H9 (cell line): ENCODE measurements at regions not wholly inside any gene's neighbourhood (a gene's known extent, or its start where the extent isn't known, plus 50 kb on each side); places are given as distances from the start of the nearest gene placed in this dataset.
A peak's percentile ranks its signal among the peaks of the same experiment; 100 is the strongest.

Source experiments
- DNase-seq: peaks from one replicate; pipeline ENCODE4 v3.0.0-alpha.2; 2017
- H2AFZ ChIP-seq: one replicate; pipeline ENCODE4 v1.6.1; 2013; ENCODE audit warnings: mild to moderate bottlenecking, low read length, control low read depth, moderate library complexity
- H2AK5ac ChIP-seq: 2 replicates; pipeline ENCODE4 v1.6.1; 2013; ENCODE audit warnings: low read length, control low read depth, mixed read lengths; ENCODE audit not compliant: insufficient read length
- H2BK120ac ChIP-seq: one replicate; pipeline ENCODE4 v1.6.1; 2013; ENCODE audit warnings: low read depth, mild to moderate bottlenecking, low read length, control low read depth, inconsistent platforms; ENCODE audit not compliant: poor library complexity, severe bottlenecking
- H2BK12ac ChIP-seq: 2 replicates; pipeline ENCODE4 v1.6.1; 2013; ENCODE audit warnings: low read length, control low read depth, mixed read lengths, low read depth; ENCODE audit not compliant: insufficient read length
- H2BK15ac ChIP-seq: 2 replicates; pipeline ENCODE4 v1.6.1; 2013; ENCODE audit warnings: low read depth, low read length, control low read depth
- H2BK20ac ChIP-seq: one replicate; pipeline ENCODE4 v1.6.1; 2013; ENCODE audit warnings: low read depth, mild to moderate bottlenecking, low read length, control low read depth, inconsistent platforms; ENCODE audit not compliant: poor library complexity, severe bottlenecking
- H2BK5ac ChIP-seq: 2 replicates; pipeline ENCODE4 v1.6.1; 2013; ENCODE audit warnings: low read length, control low read depth, mixed read lengths; ENCODE audit not compliant: insufficient read length
- H3K14ac ChIP-seq: 2 replicates; pipeline ENCODE4 v1.6.1; 2013; ENCODE audit warnings: low read length, control low read depth; ENCODE audit not compliant: insufficient read depth
- H3K18ac ChIP-seq: 2 replicates; pipeline ENCODE4 v1.6.1; 2013; ENCODE audit warnings: low read depth, mild to moderate bottlenecking, mixed read lengths, low read length, control low read depth; ENCODE audit not compliant: insufficient read length
- H3K23ac ChIP-seq: 2 replicates; pipeline ENCODE4 v1.6.1; 2013; ENCODE audit warnings: low read length, control low read depth, mixed read lengths, low read depth; ENCODE audit not compliant: insufficient read length
- H3K23me2 ChIP-seq: 2 replicates; pipeline ENCODE4 v1.6.1; 2013; ENCODE audit warnings: low read depth, mild to moderate bottlenecking, mixed read lengths, low read length, control low read depth; ENCODE audit not compliant: insufficient read length, poor library complexity, severe bottlenecking
- H3K27ac ChIP-seq: 2 replicates; pipeline ENCODE4 v1.5.1; 2013; ENCODE audit warnings: low read length, control low read depth, mixed read lengths, low read depth; ENCODE audit not compliant: insufficient read length
- H3K27me3 ChIP-seq: 2 replicates; pipeline ENCODE4 v1.6.1; 2013; ENCODE audit warnings: low read length, control low read depth, inconsistent platforms; ENCODE audit not compliant: insufficient read depth
- H3K4ac ChIP-seq: 2 replicates; pipeline ENCODE4 v1.6.1; 2013; ENCODE audit warnings: low read depth, mild to moderate bottlenecking, control low read depth, inconsistent platforms, low read length, moderate library complexity
- H3K4me1 ChIP-seq: 2 replicates; pipeline ENCODE4 v1.6.1; 2013; ENCODE audit warnings: low read length, control low read depth, inconsistent platforms; ENCODE audit not compliant: insufficient read depth
- H3K4me2 ChIP-seq: 2 replicates; pipeline ENCODE4 v1.6.1; 2013; ENCODE audit warnings: low read length, control low read depth, mixed read lengths; ENCODE audit not compliant: insufficient read length, insufficient read depth
- H3K56ac ChIP-seq: 2 replicates; pipeline ENCODE4 v1.6.1; 2013; ENCODE audit warnings: low read depth, mild to moderate bottlenecking, mixed read lengths, low read length, control low read depth; ENCODE audit not compliant: insufficient read length
- H3K79me1 ChIP-seq: 2 replicates; pipeline ENCODE4 v1.6.1; 2013; ENCODE audit warnings: low read depth, mild to moderate bottlenecking, moderate library complexity, low read length, control low read depth, inconsistent platforms; ENCODE audit not compliant: insufficient read depth, poor library complexity, severe bottlenecking
- H3K79me2 ChIP-seq: 2 replicates; pipeline ENCODE4 v1.6.1; 2013; ENCODE audit warnings: low read length, control low read depth, inconsistent platforms; ENCODE audit not compliant: insufficient read depth
- H3K9ac ChIP-seq: 2 replicates; pipeline ENCODE4 v1.6.1; 2013; ENCODE audit warnings: low read length, control low read depth, mixed read lengths; ENCODE audit not compliant: insufficient read length; ENCODE audit errors: extremely low read depth
- H3K9me3 ChIP-seq: one replicate; pipeline ENCODE4 v1.6.1; 2013; ENCODE audit warnings: low read depth, low read length, inconsistent platforms; ENCODE audit not compliant: control insufficient read depth
- H3T11ph ChIP-seq: one replicate; pipeline ENCODE4 v1.6.1; 2013; ENCODE audit warnings: mild to moderate bottlenecking, low read length, control low read depth, inconsistent platforms
- H4K20me1 ChIP-seq: one replicate; pipeline ENCODE4 v1.6.1; 2013; ENCODE audit not compliant: control insufficient read depth, insufficient read length, insufficient read depth
- H4K5ac ChIP-seq: 2 replicates; pipeline ENCODE4 v1.6.1; 2013; ENCODE audit warnings: low read depth, mild to moderate bottlenecking, mixed read lengths, low read length, control low read depth; ENCODE audit not compliant: insufficient read length
- H4K8ac ChIP-seq: replicated peaks from 2 replicates; pipeline ENCODE4 v1.6.1; 2013; ENCODE audit warnings: low read length, control low read depth, mixed read lengths, low read depth; ENCODE audit not compliant: insufficient read length
- H4K91ac ChIP-seq: 2 replicates; pipeline ENCODE4 v1.6.1; 2013; ENCODE audit warnings: low read depth, mild to moderate bottlenecking, moderate library complexity, mixed read lengths, low read length, control low read depth; ENCODE audit not compliant: insufficient read length
- H3K27ac Mint-ChIP-seq, 3 experiments: 2 replicates in 2 of 3; 3 replicates in 1 of 3; pipeline ENCODE4 v1.8.0; 2020 to 2021; ENCODE audit warnings: mixed read lengths in 3 of 3, mild to moderate bottlenecking in 1 of 3, moderate library complexity in 1 of 3
- H3K27me3 Mint-ChIP-seq: 2 replicates; pipeline ENCODE4 v1.8.0; 2021; ENCODE audit warnings: low read depth, mild to moderate bottlenecking, moderate library complexity, mixed read lengths
- H3K36me3 Mint-ChIP-seq, 3 experiments: 2 replicates in 2 of 3; 3 replicates in 1 of 3; pipeline ENCODE4 v1.8.0; 2020 to 2021; ENCODE audit warnings: low read depth in 3 of 3, mixed read lengths in 3 of 3; ENCODE audit not compliant: insufficient read depth in 1 of 3
- H3K4me1 Mint-ChIP-seq, 2 experiments: 2 replicates each; pipeline ENCODE4 v1.8.0; 2020; ENCODE audit warnings: mixed read lengths in 2 of 2
- H3K4me3 Mint-ChIP-seq, 2 experiments: 2 replicates in 1 of 2; 3 replicates in 1 of 2; pipeline ENCODE4 v1.8.0; 2020 to 2021; ENCODE audit warnings: mild to moderate bottlenecking in 2 of 2, mixed read lengths in 2 of 2, moderate library complexity in 1 of 2
- H3K9me3 Mint-ChIP-seq, 2 experiments: 2 replicates in 1 of 2; 3 replicates in 1 of 2; pipeline ENCODE4 v1.8.0; 2020; ENCODE audit warnings: mild to moderate bottlenecking in 2 of 2, mixed read lengths in 2 of 2, moderate library complexity in 1 of 2
- WGBS: extraction: QIAGEN DNeasy Blood & Tissue Kit; methylation state at CpG from one replicate; pipeline ENCODE4 v1.1.7; 2013; ENCODE audit warnings: missing lambda C conversion rate, low lambda C conversion rate, mixed read lengths; ENCODE audit not compliant: insufficient read length; ENCODE audit errors: extremely low coverage; 5-methylcytosine and 5-hydroxymethylcytosine counted together
- TF ChIP-seq, protein P1 (sequence below): fragments of 200-600 bp; sonication (generic); conservative IDR thresholded peaks from 3 replicates; pipeline ENCODE4 v1.8.0; 2021; ENCODE audit warnings: antibody characterized with exemption, mild to moderate bottlenecking

- no peaks in the 10 kb centered on the region for H3K79me1 ChIP-seq
- no peak overlapping the region for H2BK120ac ChIP-seq
- no peaks in the 10 kb centered on the region for H3K9me3 Mint-ChIP-seq
- no peak overlapping the region for H3K4ac ChIP-seq
- peak overlapping the region; percentile 66 for H3K14ac ChIP-seq
- H3K27me3 Mint-ChIP-seq, result peaks cover 24% of the 10 kb centered on the region
- no peak overlapping the region for H2BK15ac ChIP-seq
- H4K5ac ChIP-seq, result no peak overlapping the region
- no peak overlapping the region for H2BK5ac ChIP-seq
- H4K91ac ChIP-seq, result no peak overlapping the region
- no peak for DNase-seq
- no peak overlapping the region for H3K27ac Mint-ChIP-seq
- no CpG with 5 or more reads among the region's 16 CpGs for WGBS
- no peak overlapping the region for H3K9ac ChIP-seq
- H3K4me2 ChIP-seq, result no peak overlapping the region
- H4K20me1 ChIP-seq, result no peaks in the 10 kb centered on the region
- H3K27me3 ChIP-seq, result no peaks in the 10 kb centered on the region
- H3K4me1 Mint-ChIP-seq, result 0 out of 4 replicates have a peak, but pooled peaks cover 0 to 3% of the 10 kb centered on the region in 2 experiments
- H3T11ph ChIP-seq, result no peak overlapping the region
- H2AFZ ChIP-seq, result no peak overlapping the region
- no peak overlapping the region for H3K56ac ChIP-seq
- no peak overlapping the region for H2AK5ac ChIP-seq
- no peaks in the 10 kb centered on the region for H3K36me3 Mint-ChIP-seq
- H3K23me2 ChIP-seq, result no peaks in the 10 kb centered on the region
- TF ChIP-seq, protein P1, sequence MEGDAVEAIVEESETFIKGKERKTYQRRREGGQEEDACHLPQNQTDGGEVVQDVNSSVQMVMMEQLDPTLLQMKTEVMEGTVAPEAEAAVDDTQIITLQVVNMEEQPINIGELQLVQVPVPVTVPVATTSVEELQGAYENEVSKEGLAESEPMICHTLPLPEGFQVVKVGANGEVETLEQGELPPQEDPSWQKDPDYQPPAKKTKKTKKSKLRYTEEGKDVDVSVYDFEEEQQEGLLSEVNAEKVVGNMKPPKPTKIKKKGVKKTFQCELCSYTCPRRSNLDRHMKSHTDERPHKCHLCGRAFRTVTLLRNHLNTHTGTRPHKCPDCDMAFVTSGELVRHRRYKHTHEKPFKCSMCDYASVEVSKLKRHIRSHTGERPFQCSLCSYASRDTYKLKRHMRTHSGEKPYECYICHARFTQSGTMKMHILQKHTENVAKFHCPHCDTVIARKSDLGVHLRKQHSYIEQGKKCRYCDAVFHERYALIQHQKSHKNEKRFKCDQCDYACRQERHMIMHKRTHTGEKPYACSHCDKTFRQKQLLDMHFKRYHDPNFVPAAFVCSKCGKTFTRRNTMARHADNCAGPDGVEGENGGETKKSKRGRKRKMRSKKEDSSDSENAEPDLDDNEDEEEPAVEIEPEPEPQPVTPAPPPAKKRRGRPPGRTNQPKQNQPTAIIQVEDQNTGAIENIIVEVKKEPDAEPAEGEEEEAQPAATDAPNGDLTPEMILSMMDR, result no peak
- H3K9me3 ChIP-seq, result no peaks in the 10 kb centered on the region
- peak overlapping the region; percentile 50 for H3K18ac ChIP-seq
- no peak overlapping the region for H3K23ac ChIP-seq
- no peak overlapping the region for H2BK12ac ChIP-seq
- no peaks in the 10 kb centered on the region for H3K4me1 ChIP-seq
- no peak overlapping the region for H3K4me3 Mint-ChIP-seq
- no peaks in the 10 kb centered on the region; the same call in 1 of the 2 replicates for H3K79me2 ChIP-seq
- no peak overlapping the region for H2BK20ac ChIP-seq
- no peak overlapping the region for H4K8ac ChIP-seq
- no peak overlapping the region for H3K27ac ChIP-seq
Measured at GRCh38 chr17:74099442-74100340, 103.8 kb upstream of the RPL38 start.
